PC-9 (cell line): ENCODE measurements at regions not wholly inside any gene's neighbourhood (a gene's known extent, or its start where the extent isn't known, plus 50 kb on each side); places are given as distances from the start of the nearest gene placed in this dataset.

ENCODE experiments used
- BruUV-seq: library from RNA; stranded (reverse); fragments of 400-500 nt; replicated peaks from 2 replicates; lab custom pipeline; 2021; lab: Mats Ljungman, UMichigan
- CTCF ChIA-PET: fragments of 300-600 bp; sonication (Branson Sonifier 250); formaldehyde crosslinking; loops from one replicate; lab custom pipeline; 2022; ENCODE audit warnings: antibody characterized with exemption; lab: Charles Lee
- POLR2A ChIA-PET: fragments of 300-600 bp; sonication (Branson Sonifier 250); formaldehyde crosslinking; loops from one replicate; lab custom pipeline; 2022; ENCODE audit warnings: antibody characterized with exemption; ENCODE audit not compliant: unreplicated experiment; lab: Charles Lee
- DNase-seq, 2 experiments: peaks; one replicate each; pipeline versions ENCODE4 v3.0.0 to v3.0.0-alpha.2; 2015 to 2022; ENCODE audit warnings: mixed read lengths in 1 of 2
- H2AFZ ChIP-seq: fragments of 200-600 bp; sonication (generic); 2 replicates; pipeline ENCODE4 v1.8.1; 2017; ENCODE audit warnings: antibody characterized with exemption
- H3F3A ChIP-seq: fragments of 200-600 bp; sonication (generic); 2 replicates; pipeline ENCODE4 v1.8.1; 2017; ENCODE audit warnings: antibody characterized with exemption, mild to moderate bottlenecking, low read depth; ENCODE audit not compliant: insufficient read depth
- H3K27ac ChIP-seq: fragments of 200-600 bp; sonication (generic); 2 replicates; pipeline ENCODE4 v1.6.1; 2016; ENCODE audit warnings: mixed run types
- H3K27me3 ChIP-seq: fragments of 200-600 bp; sonication (generic); 2 replicates; pipeline ENCODE4 v1.6.1; 2016; ENCODE audit warnings: low read depth, mixed run types; ENCODE audit not compliant: insufficient read depth
- H3K36me3 ChIP-seq: fragments of 200-600 bp; sonication (generic); 2 replicates; pipeline ENCODE4 v1.6.1; 2016; ENCODE audit warnings: low read depth, mixed run types
- H3K4me1 ChIP-seq: fragments of 200-600 bp; sonication (generic); replicated peaks from 2 replicates; pipeline ENCODE4 v1.6.1; 2016; ENCODE audit warnings: mixed run types; ENCODE audit not compliant: insufficient read depth
- H3K4me2 ChIP-seq: fragments of 200-600 bp; sonication (generic); 2 replicates; pipeline ENCODE4 v1.6.1; 2017; ENCODE audit warnings: mixed run types
- H3K4me3 ChIP-seq: fragments of 200-600 bp; sonication (generic); 2 replicates; pipeline ENCODE4 v1.6.1; 2016; ENCODE audit warnings: mixed run types
- H3K79me2 ChIP-seq: fragments of 200-600 bp; sonication (generic); 2 replicates; pipeline ENCODE4 v1.6.1; 2017; ENCODE audit warnings: low read depth, mixed run types
- H3K9me2 ChIP-seq: fragments of 200-600 bp; sonication (generic); 2 replicates; pipeline ENCODE4 v1.8.1; 2017; ENCODE audit warnings: mild to moderate bottlenecking; ENCODE audit not compliant: insufficient read depth
- H3K9me3 ChIP-seq: fragments of 200-600 bp; sonication (generic); 2 replicates; pipeline ENCODE4 v1.8.1; 2016; ENCODE audit warnings: low read depth; ENCODE audit not compliant: insufficient read depth
- H4K20me1 ChIP-seq: fragments of 200-600 bp; sonication (generic); 2 replicates; pipeline ENCODE4 v1.8.1; 2017; ENCODE audit not compliant: insufficient read depth
- CTCF ChIP-seq: fragments of 200-600 bp; sonication (generic); conservative IDR thresholded peaks from 2 replicates; pipeline ENCODE4 v1.6.1; 2017; ENCODE audit warnings: mixed run types, antibody characterized with exemption, mild to moderate bottlenecking, moderate library complexity
- EZH2 ChIP-seq: fragments of 200-600 bp; sonication (generic); IDR thresholded peaks from 2 replicates; pipeline ENCODE4 v1.8.0; 2017; ENCODE audit warnings: antibody characterized with exemption, low read depth
- intact Hi-C: fragments of 100-400 bp; cut with micrococcal nuclease; formaldehyde crosslinking; loops from one replicate; pipeline ENCODE4 v1.10.0; 2022; ENCODE audit not compliant: unreplicated experiment

- Histone ChIP-seq H2AFZ (no peak overlapping the region), H3K9me2 (no peaks in the 10 kb centered on the region; the same call in 1 of the 2 replicates), H3K36me3 (no peaks in the 10 kb centered on the region), H3K4me1 (peaks cover 23% of the 10 kb centered on the region), H4K20me1 (no peaks in the 10 kb centered on the region), H3K9me3 (no peaks in the 10 kb centered on the region), H3F3A (no peaks in the 10 kb centered on the region), H3K79me2 (no peaks in the 10 kb centered on the region), H3K27ac (peak overlapping the region; percentile 30; the same call in 1 of the 2 replicates), H3K27me3 (no peaks in the 10 kb centered on the region), H3K4me2 (no peak overlapping the region), H3K4me3 (no peak overlapping the region)
- no TSS peak for BruUV-seq
- peak in 1 of 2 experiments; percentile 23 for DNase-seq
- no peak for TF ChIP-seq EZH2
- no peak for TF ChIP-seq CTCF
- ChIA-PET CTCF (no interaction called here), POLR2A (no interaction called here)
- intact Hi-C loops, result no loop called here
Observed at GRCh38 chr6:119661078-119661477, 311.5 kb upstream of the MAN1A1 start.

GRCh38 chr6:119658917-119659316 is 309.4 kb upstream of the MAN1A1 start:
- intact Hi-C loops, result no loop called here
- H3K4me3 ChIP-seq, result no peak overlapping the region
- TF ChIP-seq CTCF (no peak), EZH2 (no peak)
- no peak overlapping the region for H2AFZ ChIP-seq
- no peaks in the 10 kb centered on the region for H3K9me3 ChIP-seq
- no peak overlapping the region for H3K27ac ChIP-seq
- peak in 1 of 2 experiments; percentile 16 for DNase-seq
- ChIA-PET CTCF (no interaction called here), POLR2A (no interaction called here)
- H3F3A ChIP-seq, result no peaks in the 10 kb centered on the region
- no peaks in the 10 kb centered on the region for H3K36me3 ChIP-seq
- H4K20me1 ChIP-seq, result no peaks in the 10 kb centered on the region
- no peaks in the 10 kb centered on the region for H3K79me2 ChIP-seq
- H3K4me1 ChIP-seq, result peaks cover 19% of the 10 kb centered on the region
- no peak overlapping the region for H3K4me2 ChIP-seq
- H3K27me3 ChIP-seq, result no peaks in the 10 kb centered on the region
- BruUV-seq, result no TSS peak
- H3K9me2 ChIP-seq, result no peaks in the 10 kb centered on the region; the same call in 1 of the 2 replicates

GRCh38 chr6:119655124-119655523 is 305.6 kb upstream of the MAN1A1 start:
- CTCF ChIA-PET, result no interaction called here
- no peaks in the 10 kb centered on the region for H4K20me1 ChIP-seq
- peak in 1 of 2 experiments; percentile 19 for DNase-seq

More at GRCh38 chr6:119655124-119655523, 305.6 kb upstream of the MAN1A1 start:
- Histone ChIP-seq H3K79me2 (no peaks in the 10 kb centered on the region), H2AFZ (no peak overlapping the region), H3K36me3 (no peaks in the 10 kb centered on the region), H3K4me3 (no peak overlapping the region), H3K4me2 (no peak overlapping the region), H3K9me3 (no peaks in the 10 kb centered on the region), H3K27ac (no peak overlapping the region), H3K4me1 (no peaks in the 10 kb centered on the region), H3F3A (no peaks in the 10 kb centered on the region), H3K9me2 (no peaks in the 10 kb centered on the region; the same call in 1 of the 2 replicates), H3K27me3 (no peaks in the 10 kb centered on the region)
- intact Hi-C loops, result no loop called here
- TF ChIP-seq EZH2, result no peak
- TF ChIP-seq CTCF, result no peak
- no TSS peak for BruUV-seq
- POLR2A ChIA-PET, result no interaction called here
